NCI-H1417 (cell line): ENCODE measurements at regions not wholly inside any gene's neighbourhood (a gene's known extent, or its start where the extent isn't known, plus 50 kb on each side); places are given as distances from the start of the nearest gene placed in this dataset.
"Not testable (repeated sequence)": the region's sequence is repeated elsewhere in the genome, so short reads cannot be mapped to it uniquely, and the experiment has no call there.

Experiments used
- DNase-seq, 3 experiments: peaks; one replicate each; lab custom pipeline; 2025; lab: John Stamatoyannopoulos, UW

- DNase-seq, result no peak
Measured at GRCh38 chr22:25487508-25487907, 77.0 kb upstream of the GRK3 start.

GRCh38 chr22:25488244-25489020, 76.0 kb upstream of the GRK3 start:
- peak; percentile 36 to 94 (median 75) for DNase-seq

GRCh38 chr22:25489947-25490346, 74.5 kb upstream of the GRK3 start:
- no peak for DNase-seq

GRCh38 chr22:25490896-25491295, 73.6 kb upstream of the GRK3 start:
- DNase-seq, result no peak

GRCh38 chr22:25492162-25492561, 72.3 kb upstream of the GRK3 start:
- no peak for DNase-seq

- peak in 2 of 3 experiments; percentile 81 to 96 for DNase-seq
Measured at GRCh38 chr22:25492841-25493734, 71.4 kb upstream of the GRK3 start.

GRCh38 chr22:25493794-25494193, 70.7 kb upstream of the GRK3 start:
- no peak for DNase-seq

- DNase-seq, result no peak
Measured at GRCh38 chr22:25494774-25495173, 69.7 kb upstream of the GRK3 start.

GRCh38 chr22:25495285-25495684, 69.2 kb upstream of the GRK3 start:
- no peak for DNase-seq

- DNase-seq, result no peak
Measured at GRCh38 chr22:25496396-25497064, 67.9 kb upstream of the GRK3 start.

- no peak for DNase-seq
Measured at GRCh38 chr22:25497181-25497641, 67.3 kb upstream of the GRK3 start.

- DNase-seq, result no peak
Measured at GRCh38 chr22:25497716-25498115, 66.8 kb upstream of the GRK3 start.

GRCh38 chr22:25500671-25501070, 63.8 kb upstream of the GRK3 start:
- DNase-seq, result not testable (repeated sequence)

GRCh38 chr22:25504017-25504416, 60.5 kb upstream of the GRK3 start:
- DNase-seq, result not testable (repeated sequence)

GRCh38 chr22:25508161-25508560, 56.3 kb upstream of the GRK3 start:
- no peak for DNase-seq

- DNase-seq, result no peak
Measured at GRCh38 chr22:25508761-25509321, 55.6 kb upstream of the GRK3 start.

GRCh38 chr22:25509374-25509791, 55.1 kb upstream of the GRK3 start:
- DNase-seq, result no peak

GRCh38 chr22:25510876-25511275, 53.6 kb upstream of the GRK3 start:
- no peak for DNase-seq

- no peak for DNase-seq
Measured at GRCh38 chr22:25511725-25512124, 52.8 kb upstream of the GRK3 start.

GRCh38 chr22:25514436-25515180, 49.9 kb upstream of the GRK3 start:
- DNase-seq, result peak in 1 of 3 experiments; percentile 33
